Panc1 (cell line): ENCODE measurements at regions not wholly inside any gene's neighbourhood (a gene's known extent, or its start where the extent isn't known, plus 50 kb on each side); places are given as distances from the start of the nearest gene placed in this dataset.

Experiments
- ATAC-seq: fragments of 200-7000 bp; cut with Tn5 transposase; 2 replicates; pipeline ENCODE4 v1.9.1; 2020; ENCODE audit warnings: mild to moderate bottlenecking, moderate library complexity
- BruUV-seq: library from RNA; stranded (reverse); fragments of 400-500 nt; replicated peaks from 2 replicates; lab custom pipeline; 2021; lab: Mats Ljungman, UMichigan
- CTCF ChIA-PET: fragments of 300-600 bp; sonication (Branson Sonifier 250); formaldehyde crosslinking; loops from one replicate; lab custom pipeline; 2022; ENCODE audit warnings: antibody characterized with exemption; lab: Charles Lee
- POLR2A ChIA-PET: fragments of 300-600 bp; sonication (Branson Sonifier 250); formaldehyde crosslinking; loops from one replicate; lab custom pipeline; 2022; ENCODE audit warnings: antibody characterized with exemption; lab: Charles Lee
- DNase-seq: peaks from one replicate; pipeline ENCODE4 v3.0.0-alpha.2; 2010; ENCODE audit warnings: low read depth, low spot score
- H3K27ac ChIP-seq: 2 replicates; pipeline ENCODE4 v1.5.1; 2011; ENCODE audit warnings: mild to moderate bottlenecking, low read length, inconsistent platforms
- H3K27me3 ChIP-seq: fragments of 200-500 bp; sonication (Bioruptor generic); 2 replicates; pipeline ENCODE4 v1.6.0; 2014; ENCODE audit warnings: low read length, inconsistent platforms; ENCODE audit not compliant: control insufficient read depth, insufficient read depth
- H3K36me3 ChIP-seq: fragments of 200-500 bp; sonication (Bioruptor generic); 2 replicates; pipeline ENCODE4 v1.5.1; 2014; ENCODE audit warnings: inconsistent platforms, mild to moderate bottlenecking, low read length, moderate library complexity; ENCODE audit not compliant: control insufficient read depth, insufficient read depth
- H3K4me1 ChIP-seq: 2 replicates; pipeline ENCODE4 v1.5.1; 2011; ENCODE audit warnings: inconsistent platforms, mild to moderate bottlenecking, low read length, moderate library complexity; ENCODE audit not compliant: control insufficient read depth, insufficient read depth
- H3K4me3 ChIP-seq, 2 experiments: 2 replicates each; pipeline ENCODE4 v1.5.1; 2011 to 2012; ENCODE audit warnings: low read depth in 2 of 2, low read length in 2 of 2, mild to moderate bottlenecking in 2 of 2, inconsistent platforms in 1 of 2, moderate library complexity in 1 of 2
- H3K9me3 ChIP-seq: fragments of 200-500 bp; sonication (Bioruptor generic); 2 replicates; pipeline ENCODE4 v1.5.1; 2014; ENCODE audit warnings: low read depth, mild to moderate bottlenecking, inconsistent platforms, low read length, moderate library complexity; ENCODE audit not compliant: control insufficient read depth, insufficient read depth
- POLR2AphosphoS5 ChIP-seq: IDR thresholded peaks from 2 replicates; pipeline ENCODE4 v1.6.1; 2012; ENCODE audit warnings: mild to moderate bottlenecking, low read depth, low read length, moderate library complexity
- SIN3A ChIP-seq: IDR thresholded peaks from 2 replicates; pipeline ENCODE4 v1.6.1; 2012; ENCODE audit warnings: low read depth, mild to moderate bottlenecking, low read length, moderate library complexity, borderline replicate concordance; ENCODE audit not compliant: insufficient read depth
- TCF7L2 ChIP-seq: IDR thresholded peaks from 2 replicates; pipeline ENCODE4 v1.6.1; 2011; ENCODE audit warnings: mild to moderate bottlenecking, low read depth, low read length, inconsistent platforms
- in situ Hi-C: cut with HindIII; loops from 2 replicates; pipeline ENCODE4 v1.10.0; 2016; ENCODE audit warnings: low sequenced_read_pairs, low pct_unique_long_range_greater_than_20kb
- intact Hi-C: fragments of 100-400 bp; cut with micrococcal nuclease; formaldehyde crosslinking; loops from one replicate; pipeline ENCODE4 v1.10.0; 2022; ENCODE audit not compliant: unreplicated experiment
- TF ChIP-seq, protein P1 (sequence below): fragments of 450-650 bp; IDR thresholded peaks from 2 replicates; pipeline ENCODE4 v1.5.1; 2017; ENCODE audit warnings: mild to moderate bottlenecking
- TF ChIP-seq, protein P2 (sequence below), 2 experiments: IDR thresholded peaks; 2 replicates each; pipeline ENCODE4 v1.6.1; 2011 to 2012; ENCODE audit warnings: low read depth in 2 of 2, control low read depth in 1 of 2, low read length in 1 of 2, mild to moderate bottlenecking in 1 of 2, moderate library complexity in 1 of 2; ENCODE audit not compliant: insufficient read depth in 1 of 2

DNA sequence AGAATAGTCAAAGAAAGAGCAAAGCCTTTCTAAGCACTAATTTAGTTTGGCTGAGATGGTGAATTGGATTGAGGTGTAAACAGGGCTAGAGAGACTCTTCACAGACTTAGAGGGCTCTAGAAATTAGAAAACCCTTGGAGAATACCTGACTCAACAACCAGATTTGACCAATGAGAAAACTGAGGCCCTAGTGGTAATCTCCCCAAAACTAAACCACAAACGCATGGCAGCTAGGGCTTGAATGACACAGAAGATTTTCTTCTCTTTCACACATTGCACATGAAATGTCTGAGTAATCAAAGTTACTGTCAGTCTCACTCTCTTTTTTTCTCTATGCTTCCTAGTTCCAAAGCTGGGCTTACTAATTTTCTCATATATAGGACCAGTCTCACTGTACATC lies 314.5 kb upstream of the KCNJ16 start:
- Histone ChIP-seq H3K4me3 (no peak overlapping the region), H3K36me3 (no peaks in the 10 kb centered on the region), H3K4me1 (no peaks in the 10 kb centered on the region; the same call in 1 of the 2 replicates), H3K9me3 (no peaks in the 10 kb centered on the region), H3K27ac (no peak overlapping the region), H3K27me3 (no peaks in the 10 kb centered on the region)
- POLR2A ChIA-PET = no interaction called here
- CTCF ChIA-PET = no interaction called here
- BruUV-seq = no TSS peak
- ATAC-seq = no peak
- intact Hi-C loops = no loop called here
- in situ Hi-C loops = no loop called here
- no peak for DNase-seq
- TF ChIP-seq, protein P1, sequence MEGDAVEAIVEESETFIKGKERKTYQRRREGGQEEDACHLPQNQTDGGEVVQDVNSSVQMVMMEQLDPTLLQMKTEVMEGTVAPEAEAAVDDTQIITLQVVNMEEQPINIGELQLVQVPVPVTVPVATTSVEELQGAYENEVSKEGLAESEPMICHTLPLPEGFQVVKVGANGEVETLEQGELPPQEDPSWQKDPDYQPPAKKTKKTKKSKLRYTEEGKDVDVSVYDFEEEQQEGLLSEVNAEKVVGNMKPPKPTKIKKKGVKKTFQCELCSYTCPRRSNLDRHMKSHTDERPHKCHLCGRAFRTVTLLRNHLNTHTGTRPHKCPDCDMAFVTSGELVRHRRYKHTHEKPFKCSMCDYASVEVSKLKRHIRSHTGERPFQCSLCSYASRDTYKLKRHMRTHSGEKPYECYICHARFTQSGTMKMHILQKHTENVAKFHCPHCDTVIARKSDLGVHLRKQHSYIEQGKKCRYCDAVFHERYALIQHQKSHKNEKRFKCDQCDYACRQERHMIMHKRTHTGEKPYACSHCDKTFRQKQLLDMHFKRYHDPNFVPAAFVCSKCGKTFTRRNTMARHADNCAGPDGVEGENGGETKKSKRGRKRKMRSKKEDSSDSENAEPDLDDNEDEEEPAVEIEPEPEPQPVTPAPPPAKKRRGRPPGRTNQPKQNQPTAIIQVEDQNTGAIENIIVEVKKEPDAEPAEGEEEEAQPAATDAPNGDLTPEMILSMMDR = no peak
- TF ChIP-seq POLR2AphosphoS5 = no peak
- no peak for TF ChIP-seq TCF7L2
- TF ChIP-seq, protein P2, sequence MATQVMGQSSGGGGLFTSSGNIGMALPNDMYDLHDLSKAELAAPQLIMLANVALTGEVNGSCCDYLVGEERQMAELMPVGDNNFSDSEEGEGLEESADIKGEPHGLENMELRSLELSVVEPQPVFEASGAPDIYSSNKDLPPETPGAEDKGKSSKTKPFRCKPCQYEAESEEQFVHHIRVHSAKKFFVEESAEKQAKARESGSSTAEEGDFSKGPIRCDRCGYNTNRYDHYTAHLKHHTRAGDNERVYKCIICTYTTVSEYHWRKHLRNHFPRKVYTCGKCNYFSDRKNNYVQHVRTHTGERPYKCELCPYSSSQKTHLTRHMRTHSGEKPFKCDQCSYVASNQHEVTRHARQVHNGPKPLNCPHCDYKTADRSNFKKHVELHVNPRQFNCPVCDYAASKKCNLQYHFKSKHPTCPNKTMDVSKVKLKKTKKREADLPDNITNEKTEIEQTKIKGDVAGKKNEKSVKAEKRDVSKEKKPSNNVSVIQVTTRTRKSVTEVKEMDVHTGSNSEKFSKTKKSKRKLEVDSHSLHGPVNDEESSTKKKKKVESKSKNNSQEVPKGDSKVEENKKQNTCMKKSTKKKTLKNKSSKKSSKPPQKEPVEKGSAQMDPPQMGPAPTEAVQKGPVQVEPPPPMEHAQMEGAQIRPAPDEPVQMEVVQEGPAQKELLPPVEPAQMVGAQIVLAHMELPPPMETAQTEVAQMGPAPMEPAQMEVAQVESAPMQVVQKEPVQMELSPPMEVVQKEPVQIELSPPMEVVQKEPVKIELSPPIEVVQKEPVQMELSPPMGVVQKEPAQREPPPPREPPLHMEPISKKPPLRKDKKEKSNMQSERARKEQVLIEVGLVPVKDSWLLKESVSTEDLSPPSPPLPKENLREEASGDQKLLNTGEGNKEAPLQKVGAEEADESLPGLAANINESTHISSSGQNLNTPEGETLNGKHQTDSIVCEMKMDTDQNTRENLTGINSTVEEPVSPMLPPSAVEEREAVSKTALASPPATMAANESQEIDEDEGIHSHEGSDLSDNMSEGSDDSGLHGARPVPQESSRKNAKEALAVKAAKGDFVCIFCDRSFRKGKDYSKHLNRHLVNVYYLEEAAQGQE (IDR thresholded peaks at IDR 0.05; ENCODE audit: insufficient read depth in 1 of 2, low read depth in 2 of 2, low read length in 1 of 2) = no peak
- no peak for TF ChIP-seq SIN3A

- BruUV-seq = no TSS peak
- Histone ChIP-seq H3K27ac (no peak overlapping the region), H3K4me3 (no peak overlapping the region), H3K9me3 (no peaks in the 10 kb centered on the region), H3K36me3 (no peaks in the 10 kb centered on the region), H3K4me1 (no peaks in the 10 kb centered on the region; the same call in 1 of the 2 replicates), H3K27me3 (no peaks in the 10 kb centered on the region)
- TF ChIP-seq SIN3A = no peak
- TF ChIP-seq, protein P2 (IDR thresholded peaks at IDR 0.05; ENCODE audit: insufficient read depth in 1 of 2, low read depth in 2 of 2, low read length in 1 of 2) = no peak
- TF ChIP-seq, protein P1 = no peak
- TF ChIP-seq POLR2AphosphoS5 = no peak
- TF ChIP-seq TCF7L2 = no peak
- DNase-seq (no peak), ATAC-seq (no peak)
- ChIA-PET CTCF (no interaction called here), POLR2A (no interaction called here)
- in situ Hi-C loops (no loop called here), intact Hi-C loops (no loop called here)
Measured at GRCh38 chr17:69761011-69761410, 314.0 kb upstream of the KCNJ16 start.
